ENCODE measurements at regions not wholly inside any gene's neighbourhood (a gene's known extent, or its start where the extent isn't known, plus 50 kb on each side); places are given as distances from the start of the nearest gene placed in this dataset.

GRCh38 chr6:143586557-143586956, 75.0 kb upstream of the FUCA2 start:
- no peak for DNase-seq
- Histone ChIP-seq H3K4me3 (no peak overlapping the region), H3K4me1 (peaks cover 0 to 7% (median 0%) of the 10 kb centered on the region in 4 donors), H3K27me3 (no peaks in the 10 kb centered on the region), H3K9me3 (no peaks in the 10 kb centered on the region), H3K36me3 (no peaks in the 10 kb centered on the region), H3K27ac (no peak overlapping the region)
- in situ Hi-C loops (cut with MboI; ENCODE audit: low pct_ligation_motif_present in 1 of 4, low pct_unique_long_range_greater_than_20kb in 1 of 4, low sequenced_read_pairs in 3 of 4) (loop anchor here in 1 of 4 donors (25.0 kb wide), 1 partner anchor 226 kb away; no protein-coding TSS in a partner anchor), intact Hi-C loops (cut with DNase I; ENCODE audit: low total_unique reads) (no loop called here)
- no peak for TF ChIP-seq POLR2AphosphoS5 (IDR thresholded peaks at IDR 0.05)
- TF ChIP-seq EP300 (IDR thresholded peaks at IDR 0.05; ENCODE audit: low read depth), result no peak
- no peak for TF ChIP-seq CTCF (IDR thresholded peaks at IDR 0.05)
- no peak for TF ChIP-seq POLR2A (IDR thresholded peaks at IDR 0.05)
- WGBS, 2 donors (ENCODE audit: low coverage in 1 of 2), result 89 to 91% methylated on average over 5 to 6 of the region's 6 CpGs

GRCh38 chr6:143585716-143586115, 74.2 kb upstream of the FUCA2 start:
- Histone ChIP-seq H3K27me3 (no peaks in the 10 kb centered on the region), H3K4me1 (peaks cover 0 to 10% (median 0%) of the 10 kb centered on the region in 4 donors), H3K9me3 (no peaks in the 10 kb centered on the region), H3K36me3 (no peaks in the 10 kb centered on the region), H3K4me3 (no peak overlapping the region), H3K27ac (no peak overlapping the region)
- DNase-seq, result no peak
- TF ChIP-seq POLR2AphosphoS5 (IDR thresholded peaks at IDR 0.05), result no peak
- TF ChIP-seq EP300 (IDR thresholded peaks at IDR 0.05; ENCODE audit: low read depth), result no peak
- no peak for TF ChIP-seq CTCF (IDR thresholded peaks at IDR 0.05)
- TF ChIP-seq POLR2A (IDR thresholded peaks at IDR 0.05), result no peak
- in situ Hi-C loops (cut with MboI; ENCODE audit: low pct_ligation_motif_present in 1 of 4, low pct_unique_long_range_greater_than_20kb in 1 of 4, low sequenced_read_pairs in 3 of 4), result loop anchor here in 1 of 4 donors (25.0 kb wide), 1 partner anchor 227 kb away; no protein-coding TSS in a partner anchor
- 83% methylated on average over 4 of the region's 4 CpGs; no CpG with 5 or more reads in 1 of the 2 donors for WGBS, 2 donors (ENCODE audit: low coverage in 1 of 2)
- intact Hi-C loops (cut with DNase I; ENCODE audit: low total_unique reads), result no loop called here

- no peaks in the 10 kb centered on the region for H3K9me3 ChIP-seq
- no peak overlapping the region for H3K4me3 ChIP-seq
- no peak overlapping the region for H3K27ac ChIP-seq
- no peaks in the 10 kb centered on the region for H3K36me3 ChIP-seq
- no peak for DNase-seq
- H3K4me1 ChIP-seq, result peaks cover 0 to 10% (median 0%) of the 10 kb centered on the region in 4 donors
- WGBS, 2 donors (ENCODE audit: low coverage in 1 of 2), result 100% methylated on average over 1 of the region's 1 CpG
- in situ Hi-C loops (cut with MboI; ENCODE audit: low pct_ligation_motif_present in 1 of 4, low pct_unique_long_range_greater_than_20kb in 1 of 4, low sequenced_read_pairs in 3 of 4), result loop anchor here in 1 of 4 donors (25.0 kb wide), 1 partner anchor 227 kb away; no protein-coding TSS in a partner anchor
- TF ChIP-seq CTCF (IDR thresholded peaks at IDR 0.05) (no peak), POLR2A (IDR thresholded peaks at IDR 0.05) (no peak), POLR2AphosphoS5 (IDR thresholded peaks at IDR 0.05) (no peak), EP300 (IDR thresholded peaks at IDR 0.05; ENCODE audit: low read depth) (no peak)
- intact Hi-C loops (cut with DNase I; ENCODE audit: low total_unique reads), result no loop called here
- H3K27me3 ChIP-seq, result no peaks in the 10 kb centered on the region
These were observed 73.7 kb upstream of the FUCA2 start for GRCh38 chr6:143585241-143585640.

- Histone ChIP-seq H3K36me3 (no peaks in the 10 kb centered on the region), H3K4me1 (peaks cover 0 to 10% (median 0%) of the 10 kb centered on the region in 4 donors), H3K27me3 (no peaks in the 10 kb centered on the region), H3K27ac (no peak overlapping the region), H3K4me3 (no peak overlapping the region), H3K9me3 (no peaks in the 10 kb centered on the region)
- DNase-seq, result no peak
- TF ChIP-seq CTCF (IDR thresholded peaks at IDR 0.05) (no peak), POLR2A (IDR thresholded peaks at IDR 0.05) (no peak), EP300 (IDR thresholded peaks at IDR 0.05; ENCODE audit: low read depth) (no peak), POLR2AphosphoS5 (IDR thresholded peaks at IDR 0.05) (no peak)
- in situ Hi-C loops (cut with MboI; ENCODE audit: low pct_ligation_motif_present in 1 of 4, low pct_unique_long_range_greater_than_20kb in 1 of 4, low sequenced_read_pairs in 3 of 4), result loop anchor here in 1 of 4 donors (25.0 kb wide), 1 partner anchor 229 kb away; no protein-coding TSS in a partner anchor
- intact Hi-C loops (cut with DNase I; ENCODE audit: low total_unique reads), result no loop called here
- 95 to 100% methylated on average over 4 to 5 of the region's 5 CpGs for WGBS, 2 donors (ENCODE audit: low coverage in 1 of 2)
These were observed 72.2 kb upstream of the FUCA2 start for GRCh38 chr6:143583542-143584327.

All from transverse colon (tissue), 4 donors.